AG10803 (cell line): ENCODE measurements at regions not wholly inside any gene's neighbourhood (a gene's known extent, or its start where the extent isn't known, plus 50 kb on each side); places are given as distances from the start of the nearest gene placed in this dataset.

Experiments used
- DNase-seq: peaks from one replicate; pipeline ENCODE4 v3.0.0; 2010; ENCODE audit warnings: low read depth
- H3K4me3 ChIP-seq: 2 replicates; pipeline ENCODE4 v1.5.1; 2011; ENCODE audit warnings: mild to moderate bottlenecking, low read length, control low read depth
- CTCF ChIP-seq: conservative IDR thresholded peaks from 2 replicates; pipeline ENCODE4 v1.5.1; 2011; ENCODE audit warnings: mild to moderate bottlenecking, low read length, control low read depth, inconsistent platforms

- no peak for TF ChIP-seq CTCF
- no peak for DNase-seq
- H3K4me3 ChIP-seq = no peak overlapping the region
Observed at GRCh38 chr4:61086357-61086756, 113.8 kb upstream of the ADGRL3 start.

GRCh38 chr4:61086979-61087378, 113.1 kb upstream of the ADGRL3 start:
- no peak for DNase-seq
- H3K4me3 ChIP-seq = no peak overlapping the region
- TF ChIP-seq CTCF = no peak

GRCh38 chr4:61094854-61095598, 105.1 kb upstream of the ADGRL3 start:
- no peak for DNase-seq
- no peak overlapping the region for H3K4me3 ChIP-seq
- TF ChIP-seq CTCF = no peak

- TF ChIP-seq CTCF = no peak
- no peak overlapping the region for H3K4me3 ChIP-seq
- no peak for DNase-seq
Observed at GRCh38 chr4:61128682-61129081, 71.4 kb upstream of the ADGRL3 start.

- TF ChIP-seq CTCF = no peak
- no peak for DNase-seq
- H3K4me3 ChIP-seq = no peak overlapping the region
Observed at GRCh38 chr4:61129971-61130370, 70.2 kb upstream of the ADGRL3 start.

- no peak overlapping the region for H3K4me3 ChIP-seq
- TF ChIP-seq CTCF = no peak
- DNase-seq = no peak
Observed at GRCh38 chr4:61143461-61143860, 56.7 kb upstream of the ADGRL3 start.

GRCh38 chr4:61149278-61149677, 50.8 kb upstream of the ADGRL3 start:
- no peak for DNase-seq
- TF ChIP-seq CTCF = no peak
- no peak overlapping the region for H3K4me3 ChIP-seq
